Progenitor cell of endocrine pancreas (in vitro differentiated cells): ENCODE measurements at regions not wholly inside any gene's neighbourhood (a gene's known extent, or its start where the extent isn't known, plus 50 kb on each side); places are given as distances from the start of the nearest gene placed in this dataset.

Experiments
- DNase-seq: peaks from one replicate; pipeline ENCODE4 v3.0.0; 2021; ENCODE audit warnings: low spot score; ENCODE audit not compliant: unreplicated experiment
- H3K27ac Mint-ChIP-seq: 2 replicates; pipeline ENCODE4 v1.8.0; 2021; ENCODE audit warnings: mild to moderate bottlenecking, moderate library complexity, mixed read lengths
- H3K27me3 Mint-ChIP-seq: 2 replicates; pipeline ENCODE4 v1.8.0; 2021; ENCODE audit warnings: mixed read lengths
- H3K36me3 Mint-ChIP-seq: 2 replicates; pipeline ENCODE4 v1.8.0; 2022; ENCODE audit warnings: mixed read lengths; ENCODE audit not compliant: insufficient read depth
- H3K4me1 Mint-ChIP-seq: 2 replicates; pipeline ENCODE4 v1.8.0; 2021; ENCODE audit warnings: low read depth, mixed read lengths
- H3K4me3 Mint-ChIP-seq: 2 replicates; pipeline ENCODE4 v1.8.0; 2021; ENCODE audit warnings: low read depth, mild to moderate bottlenecking, moderate library complexity, mixed read lengths
- H3K9me3 Mint-ChIP-seq: 2 replicates; pipeline ENCODE4 v1.8.0; 2021; ENCODE audit warnings: low read depth, mixed read lengths
- TF ChIP-seq, protein P1 (sequence below): fragments of 200-600 bp; sonication (generic); IDR thresholded peaks from one replicate; pipeline ENCODE4 v1.5.0; 2021; ENCODE audit warnings: antibody characterized with exemption, mild to moderate bottlenecking; ENCODE audit not compliant: unreplicated experiment

DNA sequence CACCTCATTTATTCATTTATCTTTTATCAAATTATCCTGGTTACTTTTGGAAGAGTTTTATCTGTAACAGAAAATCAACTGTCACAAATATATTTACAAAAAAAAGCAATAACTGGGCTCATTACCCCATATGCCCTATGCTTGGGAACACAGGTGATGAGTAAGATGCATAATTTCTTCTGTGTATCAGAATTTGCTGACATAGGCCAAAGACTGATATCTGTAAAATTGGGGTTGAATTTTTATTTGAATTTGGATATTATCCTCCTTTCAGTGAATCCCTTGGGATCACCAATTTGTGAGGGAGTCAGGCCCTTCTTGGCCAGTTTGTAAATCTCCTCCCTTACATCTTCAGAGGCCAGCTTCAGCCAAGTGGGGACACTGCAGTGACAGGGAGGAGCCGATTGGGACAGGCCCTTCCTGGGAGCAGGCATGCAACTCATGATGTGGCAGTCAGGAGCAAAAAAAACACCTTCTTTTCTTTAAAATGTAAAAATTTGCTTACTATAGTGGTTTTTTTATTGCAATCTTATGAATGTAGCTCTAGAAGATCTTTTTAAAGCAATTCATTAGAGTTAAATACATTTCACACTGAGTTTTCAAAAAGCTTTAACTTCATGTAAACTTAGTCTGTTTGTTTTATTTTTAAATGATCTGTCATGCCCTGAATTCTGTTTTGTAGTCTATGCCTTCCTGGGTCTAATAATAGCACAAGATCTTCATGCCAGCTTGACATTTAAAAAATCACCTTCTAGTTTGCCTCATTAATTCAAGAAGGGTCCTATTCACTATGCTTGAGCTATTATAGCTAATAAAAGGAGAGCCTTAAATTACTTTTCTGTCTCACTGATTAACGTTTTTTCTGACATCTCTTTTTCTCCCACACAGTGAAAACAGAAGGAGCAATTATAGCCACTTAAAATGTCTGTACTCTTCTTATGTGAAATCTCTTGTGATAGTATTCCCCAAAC lies 136.6 kb upstream of the SPRY1 start:
- Mint-ChIP-seq H3K27ac (peak overlapping the region; percentile 0), H3K9me3 (no peaks in the 10 kb centered on the region), H3K36me3 (peaks cover 2% of the 10 kb centered on the region), H3K27me3 (no peaks in the 10 kb centered on the region), H3K4me3 (no peak overlapping the region), H3K4me1 (peaks cover 6% of the 10 kb centered on the region)
- DNase-seq, result no peak
- TF ChIP-seq, protein P1, sequence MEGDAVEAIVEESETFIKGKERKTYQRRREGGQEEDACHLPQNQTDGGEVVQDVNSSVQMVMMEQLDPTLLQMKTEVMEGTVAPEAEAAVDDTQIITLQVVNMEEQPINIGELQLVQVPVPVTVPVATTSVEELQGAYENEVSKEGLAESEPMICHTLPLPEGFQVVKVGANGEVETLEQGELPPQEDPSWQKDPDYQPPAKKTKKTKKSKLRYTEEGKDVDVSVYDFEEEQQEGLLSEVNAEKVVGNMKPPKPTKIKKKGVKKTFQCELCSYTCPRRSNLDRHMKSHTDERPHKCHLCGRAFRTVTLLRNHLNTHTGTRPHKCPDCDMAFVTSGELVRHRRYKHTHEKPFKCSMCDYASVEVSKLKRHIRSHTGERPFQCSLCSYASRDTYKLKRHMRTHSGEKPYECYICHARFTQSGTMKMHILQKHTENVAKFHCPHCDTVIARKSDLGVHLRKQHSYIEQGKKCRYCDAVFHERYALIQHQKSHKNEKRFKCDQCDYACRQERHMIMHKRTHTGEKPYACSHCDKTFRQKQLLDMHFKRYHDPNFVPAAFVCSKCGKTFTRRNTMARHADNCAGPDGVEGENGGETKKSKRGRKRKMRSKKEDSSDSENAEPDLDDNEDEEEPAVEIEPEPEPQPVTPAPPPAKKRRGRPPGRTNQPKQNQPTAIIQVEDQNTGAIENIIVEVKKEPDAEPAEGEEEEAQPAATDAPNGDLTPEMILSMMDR, result no peak

DNA sequence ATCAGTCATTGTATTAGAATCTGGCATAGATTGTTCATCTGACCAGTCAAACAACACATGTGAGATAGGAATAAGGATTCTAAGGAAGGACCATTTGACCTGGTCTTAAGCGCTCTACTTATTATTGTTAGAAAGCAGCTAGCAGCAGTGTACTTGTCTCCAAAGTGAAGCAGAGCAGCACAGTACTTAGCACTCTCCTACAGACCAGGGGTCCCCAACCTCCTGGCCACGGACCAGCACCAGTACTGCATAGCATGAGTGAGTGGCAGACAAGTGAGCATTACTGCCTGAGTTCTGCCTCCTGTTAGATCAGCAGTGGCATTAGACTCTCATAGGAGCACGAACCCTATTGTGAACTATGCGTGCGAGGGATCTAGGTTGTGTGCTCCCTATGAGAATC lies 135.9 kb upstream of the SPRY1 start:
- no peak for DNase-seq
- Mint-ChIP-seq H3K27me3 (no peaks in the 10 kb centered on the region), H3K4me3 (no peak overlapping the region), H3K4me1 (peaks cover 6% of the 10 kb centered on the region), H3K27ac (no peak overlapping the region), H3K9me3 (no peaks in the 10 kb centered on the region), H3K36me3 (peaks cover 2% of the 10 kb centered on the region)
- TF ChIP-seq, protein P1, result no peak

DNA sequence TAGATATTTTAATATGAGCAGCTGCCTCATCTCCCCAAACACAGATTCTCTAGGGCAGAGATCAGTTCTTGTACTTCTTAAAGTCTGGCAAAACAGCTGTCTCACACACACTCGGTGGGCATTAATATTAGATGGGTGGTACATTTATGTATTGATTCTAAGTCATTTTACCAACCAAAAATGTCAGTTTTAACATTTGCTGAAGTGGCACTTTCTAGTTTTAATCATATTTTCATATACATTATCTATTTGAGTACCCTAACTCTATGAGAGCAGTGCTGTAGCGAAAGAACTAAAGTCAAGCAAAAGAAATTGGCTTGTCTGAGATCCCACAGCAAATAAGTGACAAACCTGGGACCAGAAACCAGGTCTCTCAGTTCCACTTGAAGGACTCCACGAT lies 134.5 kb upstream of the SPRY1 start:
- Mint-ChIP-seq H3K27ac (no peak overlapping the region), H3K36me3 (no peaks in the 10 kb centered on the region), H3K27me3 (no peaks in the 10 kb centered on the region), H3K4me3 (no peak overlapping the region), H3K4me1 (peaks cover 6% of the 10 kb centered on the region), H3K9me3 (no peaks in the 10 kb centered on the region)
- no peak for DNase-seq
- TF ChIP-seq, protein P1, result no peak

DNA sequence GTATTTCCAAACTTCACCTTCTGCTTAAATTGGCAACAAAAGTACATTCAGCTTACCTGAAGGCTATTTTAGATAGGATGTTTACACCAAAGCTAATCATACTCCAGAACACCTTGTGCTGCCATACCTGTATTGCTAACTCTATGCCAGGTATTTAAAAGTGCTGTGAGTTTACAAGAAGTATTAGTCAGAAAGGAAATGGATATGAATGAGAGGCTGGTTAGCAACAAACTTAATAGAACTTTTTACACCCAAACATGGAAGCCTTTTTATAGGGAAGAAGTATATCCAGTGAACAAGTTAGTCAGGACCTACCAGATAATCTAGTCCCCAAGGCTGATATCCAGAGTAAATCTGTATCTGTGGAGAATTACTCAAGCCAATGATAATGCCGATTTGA lies 131.2 kb upstream of the SPRY1 start:
- no peak for DNase-seq
- H3K4me1 Mint-ChIP-seq, result peaks cover 3% of the 10 kb centered on the region
- H3K4me3 Mint-ChIP-seq, result no peak overlapping the region
- H3K27ac Mint-ChIP-seq, result no peak overlapping the region
- H3K36me3 Mint-ChIP-seq, result no peaks in the 10 kb centered on the region
- no peaks in the 10 kb centered on the region for H3K9me3 Mint-ChIP-seq
- TF ChIP-seq, protein P1, result no peak
- no peaks in the 10 kb centered on the region for H3K27me3 Mint-ChIP-seq

DNA sequence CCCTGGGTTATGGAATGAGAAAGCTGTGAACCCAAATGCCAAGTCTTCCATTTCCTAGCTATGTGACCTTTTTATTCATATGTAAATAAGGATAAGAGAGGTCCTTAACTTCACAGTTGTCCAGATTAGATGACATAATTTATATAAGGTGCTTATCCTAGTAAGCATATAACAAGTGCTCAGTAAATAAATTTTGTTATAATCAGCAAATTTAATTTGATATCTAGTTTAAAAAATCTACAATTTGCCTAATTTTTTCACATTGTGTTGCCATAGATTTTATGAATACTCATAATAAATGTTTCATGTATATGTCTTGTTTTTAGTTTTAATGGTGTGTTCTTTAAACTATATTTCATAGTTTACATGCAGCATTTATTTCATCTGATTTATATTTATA lies 130.4 kb upstream of the SPRY1 start:
- Mint-ChIP-seq H3K27me3 (no peaks in the 10 kb centered on the region), H3K36me3 (no peaks in the 10 kb centered on the region), H3K27ac (no peak overlapping the region), H3K4me1 (no peaks in the 10 kb centered on the region), H3K9me3 (no peaks in the 10 kb centered on the region), H3K4me3 (no peak overlapping the region)
- TF ChIP-seq, protein P1, result no peak
- DNase-seq, result no peak
